ENCODE measurements at regions not wholly inside any gene's neighbourhood (a gene's known extent, or its start where the extent isn't known, plus 50 kb on each side); places are given as distances from the start of the nearest gene placed in this dataset.

GRCh38 chr2:160701822-160702221 lies 208.2 kb upstream of the RBMS1 start:
- TF ChIP-seq RARB (CRISPR knock-in tag; IDR thresholded peaks at IDR 0.05) (no peak), TSHZ2 (CRISPR knock-in tag; IDR thresholded peaks at IDR 0.05) (no peak), PPARA (CRISPR knock-in tag; IDR thresholded peaks at IDR 0.05; ENCODE audit: borderline replicate concordance) (no peak), OSR1 (CRISPR knock-in tag; IDR thresholded peaks at IDR 0.05) (no peak), GLIS3 (CRISPR knock-in tag; IDR thresholded peaks at IDR 0.05) (no peak), PATZ1 (CRISPR knock-in tag; IDR thresholded peaks at IDR 0.05; ENCODE audit: borderline replicate concordance) (no peak), CSDC2 (CRISPR knock-in tag; IDR thresholded peaks at IDR 0.05) (no peak), ZFP3 (CRISPR knock-in tag; IDR thresholded peaks at IDR 0.05) (no peak), TOX (CRISPR knock-in tag; IDR thresholded peaks at IDR 0.05; ENCODE audit: borderline replicate concordance) (no peak)

Measured in SK-N-SH treated with all-trans-retinoic acid at 6 μM for 48 hours (cell line).